Ramos (cell line): ENCODE measurements at regions not wholly inside any gene's neighbourhood (a gene's known extent, or its start where the extent isn't known, plus 50 kb on each side); places are given as distances from the start of the nearest gene placed in this dataset.

Experiments
- in situ Hi-C: fragments of 300-500 bp; cut with MboI; formaldehyde crosslinking; loops from one replicate; pipeline ENCODE4 v1.14.3; 2022; ENCODE audit warnings: low sequenced_read_pairs; ENCODE audit not compliant: unreplicated experiment

- in situ Hi-C loops: no loop called here
Measured at GRCh38 chr6:110558575-110558974, 82.2 kb upstream of the SLC22A16 start.

GRCh38 chr6:110557199-110557598 lies 80.8 kb upstream of the SLC22A16 start:
- in situ Hi-C loops: no loop called here

GRCh38 chr6:110556317-110557110 lies 80.1 kb upstream of the SLC22A16 start:
- in situ Hi-C loops: no loop called here

- in situ Hi-C loops: no loop called here
Measured at GRCh38 chr6:110554966-110555460, 78.6 kb upstream of the SLC22A16 start.

DNA sequence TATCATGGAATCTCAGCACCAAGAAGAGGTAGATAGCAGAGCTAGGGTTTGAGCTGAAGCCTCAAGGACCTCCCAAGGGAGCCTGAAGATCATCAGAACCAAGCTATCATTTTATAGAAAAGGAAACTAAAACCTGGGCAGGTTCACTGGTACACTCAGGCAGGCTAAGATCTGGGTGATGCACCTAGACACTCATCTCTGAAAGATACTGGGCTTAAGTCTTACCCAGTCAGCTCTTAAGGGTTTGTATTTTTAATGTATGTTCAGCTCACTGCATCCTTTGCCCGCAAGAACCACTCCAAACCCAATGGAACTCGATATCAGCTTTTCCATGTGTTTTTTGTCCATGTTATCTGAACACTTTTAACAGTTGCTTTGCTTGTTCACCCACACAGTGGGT lies 78.0 kb upstream of the SLC22A16 start:
- in situ Hi-C loops: no loop called here

DNA sequence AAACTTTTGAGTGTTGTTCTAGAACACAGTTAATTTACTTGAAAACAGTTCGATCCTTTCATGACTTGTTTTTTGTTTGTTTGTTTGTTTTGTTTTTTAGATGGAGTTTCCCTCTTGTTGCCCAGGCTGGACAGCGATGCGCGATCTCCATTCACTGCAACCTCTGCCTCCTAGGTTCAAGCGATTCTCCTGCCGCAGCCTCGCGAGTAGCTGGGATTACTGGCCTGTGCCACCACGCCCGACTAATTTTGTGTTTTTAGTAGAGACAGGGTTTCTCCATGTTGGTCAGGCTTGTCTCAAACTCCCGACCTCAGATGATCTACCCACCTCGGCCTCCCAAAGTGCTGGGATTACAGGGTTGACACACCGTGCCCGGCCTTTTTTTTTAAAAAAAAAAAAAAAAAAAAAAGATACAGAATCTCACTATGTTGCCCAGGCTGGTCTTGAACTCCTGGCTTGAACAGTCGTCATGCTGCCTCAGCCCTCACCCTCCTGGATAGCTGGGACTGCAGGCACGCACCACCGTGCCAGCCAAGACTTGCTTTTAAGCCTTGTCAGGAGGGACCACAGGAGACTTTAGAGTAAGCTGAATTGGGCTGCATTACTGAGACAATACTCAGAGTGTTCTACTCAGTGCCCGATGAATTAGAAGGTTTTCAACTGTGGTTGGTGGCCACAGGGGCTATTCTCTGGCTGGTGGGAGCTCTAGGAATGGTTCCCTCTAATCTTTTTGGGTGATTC lies 76.7 kb upstream of the SLC22A16 start:
- in situ Hi-C loops: no loop called here

DNA sequence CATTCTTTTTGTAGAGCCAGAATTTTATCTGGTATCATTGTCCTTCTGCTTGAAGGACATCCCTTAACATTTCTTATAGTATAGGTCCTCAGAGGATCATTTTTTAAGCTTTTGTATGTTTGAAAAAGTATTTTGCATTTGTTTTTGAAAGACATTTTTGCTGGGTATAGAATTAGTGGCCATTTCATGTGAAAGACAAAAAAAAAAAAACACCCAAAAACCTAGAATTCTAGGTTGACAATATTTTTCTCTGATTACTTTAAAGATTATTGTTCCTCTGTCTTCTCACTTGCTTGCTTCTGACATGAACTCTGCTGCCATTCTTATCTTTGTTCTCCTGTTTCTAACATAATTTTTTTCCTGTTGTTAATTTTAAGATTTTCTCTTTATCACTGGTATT lies 75.7 kb upstream of the SLC22A16 start:
- in situ Hi-C loops: no loop called here

GRCh38 chr6:110551088-110551487 lies 74.7 kb upstream of the SLC22A16 start:
- in situ Hi-C loops: no loop called here

DNA sequence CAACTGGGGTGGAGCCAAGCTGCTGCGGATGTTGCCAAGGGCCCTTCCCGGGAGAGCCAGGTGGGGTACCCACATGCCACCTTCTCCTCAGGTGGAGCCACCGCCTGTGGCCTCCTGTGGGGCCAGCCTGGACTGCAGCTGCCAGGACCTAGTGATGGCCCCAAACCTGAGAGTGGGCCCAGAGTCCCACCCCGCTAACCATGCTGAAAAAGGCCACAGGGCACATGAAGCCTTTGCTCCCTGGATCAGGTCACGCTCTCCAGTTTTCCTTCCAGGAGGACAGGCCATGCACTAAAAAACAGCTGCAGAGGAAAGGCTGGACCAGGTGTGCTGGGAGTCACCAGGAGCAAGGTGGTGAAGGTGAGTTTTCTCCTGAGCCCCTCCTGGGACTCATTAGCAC lies 73.9 kb upstream of the SLC22A16 start:
- in situ Hi-C loops: no loop called here

- in situ Hi-C loops: loop anchor here (25.0 kb wide), 1 partner anchor 663 kb away; no protein-coding TSS in a partner anchor
Measured at GRCh38 chr6:110549277-110549676, 72.9 kb upstream of the SLC22A16 start.

DNA sequence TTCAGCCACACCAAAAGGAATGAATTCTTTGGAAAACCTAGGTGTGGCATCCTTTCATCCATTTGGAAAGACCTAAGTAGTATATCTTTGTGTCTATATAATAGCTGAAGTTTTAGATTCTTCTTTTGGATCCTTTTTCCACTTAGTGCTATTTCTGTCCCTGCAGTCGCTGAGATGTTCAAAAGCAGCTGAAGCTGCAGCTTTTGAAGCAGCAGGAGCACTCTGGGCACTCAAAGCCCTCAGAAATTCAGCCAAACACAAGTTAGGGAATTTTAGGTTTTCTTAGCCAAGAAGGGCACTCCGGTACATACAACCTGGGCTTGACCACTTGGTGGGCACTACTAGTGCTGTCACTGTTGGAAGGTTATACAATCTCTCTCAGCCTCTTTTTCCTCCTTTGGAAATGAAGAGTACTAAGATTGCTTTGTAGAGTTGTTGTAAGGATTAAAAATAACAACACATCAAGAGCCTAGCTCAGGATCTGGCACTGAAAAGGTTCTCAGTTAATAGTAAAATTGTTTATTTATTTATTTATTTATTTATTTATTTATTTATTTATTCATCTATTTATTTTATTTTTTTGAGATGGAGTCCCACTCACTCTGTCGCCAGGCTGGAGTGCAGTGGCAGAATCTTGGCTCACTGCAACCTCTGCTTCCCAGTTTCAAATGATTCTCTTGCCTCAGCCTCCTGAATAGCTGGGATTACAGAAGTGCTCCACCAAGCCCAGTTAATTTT lies 71.9 kb upstream of the SLC22A16 start:
- in situ Hi-C loops: loop anchor here (25.0 kb wide), 1 partner anchor 664 kb away; no protein-coding TSS in a partner anchor

DNA sequence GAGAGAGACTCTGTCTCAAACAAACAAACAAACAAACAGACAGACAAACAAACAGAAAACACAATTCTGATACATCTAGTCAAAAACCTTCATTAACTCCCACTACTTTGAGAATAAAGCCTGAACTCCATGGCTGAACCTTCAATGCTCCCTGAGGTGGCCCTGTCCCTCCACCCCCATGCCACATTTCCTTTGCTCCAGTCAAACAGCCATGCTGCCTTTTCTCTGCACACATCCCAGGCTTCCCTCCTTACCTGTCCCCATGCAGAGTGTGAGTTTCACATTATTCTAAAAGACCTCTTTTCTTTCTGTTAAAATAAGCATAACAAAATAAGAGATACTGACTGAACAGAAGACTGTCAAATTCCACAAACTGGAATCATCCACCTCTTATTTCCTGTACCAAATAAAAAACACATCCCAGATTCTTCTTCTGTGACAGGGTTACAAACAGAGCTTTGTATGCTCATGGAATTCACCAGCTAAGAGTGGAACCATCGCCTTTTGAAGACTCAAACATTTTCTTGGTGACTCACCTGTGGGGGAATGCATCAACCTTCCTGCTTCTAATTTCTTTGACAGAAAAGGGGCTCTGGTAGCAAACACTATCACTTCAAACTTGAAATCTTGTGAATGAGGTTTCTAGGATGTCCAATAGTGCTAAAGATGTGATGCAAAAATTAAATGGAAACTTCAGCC lies 71.0 kb upstream of the SLC22A16 start:
- in situ Hi-C loops: loop anchor here (25.0 kb wide), 1 partner anchor 665 kb away; no protein-coding TSS in a partner anchor

DNA sequence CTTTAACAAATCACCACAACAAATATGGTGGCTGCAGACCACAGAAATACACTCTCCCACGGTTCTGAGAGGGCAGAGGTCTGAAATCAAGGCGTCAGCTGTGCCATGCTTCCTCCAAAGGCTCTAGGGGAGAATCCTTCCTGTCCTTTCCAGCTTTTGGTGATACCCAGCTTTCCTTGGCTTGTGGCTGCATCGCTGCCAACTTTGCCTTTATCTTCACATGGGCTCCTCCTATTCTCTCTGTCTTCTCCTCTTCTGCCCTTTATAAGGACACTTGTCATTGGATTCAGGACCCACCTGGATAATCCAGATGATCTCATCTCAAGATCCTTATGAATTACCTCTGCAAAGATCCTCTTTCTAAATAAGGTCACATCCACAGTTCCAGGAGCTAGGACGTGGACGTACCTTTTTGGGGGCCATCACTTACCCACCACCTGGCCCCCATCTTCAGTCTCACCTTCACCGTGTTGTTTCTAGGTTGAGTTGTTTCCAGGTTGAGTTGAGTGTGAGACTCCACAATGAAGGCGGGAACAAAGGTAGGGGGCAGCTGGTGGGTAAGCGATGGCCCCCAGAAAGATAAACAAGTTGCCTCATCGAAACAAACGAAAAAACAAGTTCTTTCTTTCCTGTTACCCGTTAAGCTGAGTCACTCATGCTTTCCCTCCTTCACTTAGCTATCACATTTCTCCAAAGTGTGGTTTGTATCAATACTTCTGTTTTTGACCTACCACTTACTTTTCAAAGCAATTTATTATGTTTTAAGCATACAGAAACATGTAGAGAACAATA lies 68.9 kb upstream of the SLC22A16 start:
- in situ Hi-C loops: loop anchor here (25.0 kb wide), 1 partner anchor 667 kb away; no protein-coding TSS in a partner anchor

DNA sequence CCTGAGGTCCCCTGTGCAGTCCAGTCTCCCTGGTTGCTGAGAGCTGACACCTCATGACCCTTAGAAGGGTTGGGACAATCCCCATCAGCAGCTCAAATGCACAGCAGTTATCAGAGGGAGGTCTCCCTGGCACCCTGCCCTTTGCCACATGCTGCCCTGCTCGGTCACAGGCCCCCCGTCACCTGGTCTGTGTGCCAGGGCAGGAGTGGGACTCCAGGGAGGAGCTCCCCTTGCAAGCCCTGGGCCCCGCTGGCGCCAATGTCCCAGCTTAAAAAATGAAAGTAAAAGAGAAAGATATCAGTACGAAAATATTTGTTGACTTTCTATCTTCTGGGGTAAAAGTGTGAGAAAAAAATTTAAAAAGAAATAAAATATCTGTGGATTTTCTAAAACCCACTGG lies 68.1 kb upstream of the SLC22A16 start:
- in situ Hi-C loops: loop anchor here (25.0 kb wide), 1 partner anchor 668 kb away; no protein-coding TSS in a partner anchor

DNA sequence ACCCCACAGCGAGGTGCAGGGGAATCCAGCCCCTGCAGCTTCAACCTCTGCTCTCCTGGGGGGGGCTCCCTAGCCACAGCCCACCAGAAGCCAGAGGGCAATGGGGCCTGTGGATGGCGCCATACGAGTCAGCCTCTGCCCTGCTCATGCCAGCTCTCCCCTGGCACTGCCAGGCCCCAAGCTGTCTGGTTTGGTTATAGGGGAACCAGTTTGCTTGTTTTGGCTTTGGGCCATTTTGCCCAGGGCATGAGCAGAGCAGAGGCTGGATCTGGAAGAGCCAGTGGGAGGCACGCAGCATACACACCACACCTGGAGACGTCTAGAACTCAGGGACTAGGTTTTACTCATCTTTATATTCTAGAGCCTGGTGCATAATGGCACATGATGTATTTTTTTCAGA lies 66.7 kb upstream of the SLC22A16 start:
- in situ Hi-C loops: loop anchor here (25.0 kb wide), 1 partner anchor 669 kb away; no protein-coding TSS in a partner anchor

DNA sequence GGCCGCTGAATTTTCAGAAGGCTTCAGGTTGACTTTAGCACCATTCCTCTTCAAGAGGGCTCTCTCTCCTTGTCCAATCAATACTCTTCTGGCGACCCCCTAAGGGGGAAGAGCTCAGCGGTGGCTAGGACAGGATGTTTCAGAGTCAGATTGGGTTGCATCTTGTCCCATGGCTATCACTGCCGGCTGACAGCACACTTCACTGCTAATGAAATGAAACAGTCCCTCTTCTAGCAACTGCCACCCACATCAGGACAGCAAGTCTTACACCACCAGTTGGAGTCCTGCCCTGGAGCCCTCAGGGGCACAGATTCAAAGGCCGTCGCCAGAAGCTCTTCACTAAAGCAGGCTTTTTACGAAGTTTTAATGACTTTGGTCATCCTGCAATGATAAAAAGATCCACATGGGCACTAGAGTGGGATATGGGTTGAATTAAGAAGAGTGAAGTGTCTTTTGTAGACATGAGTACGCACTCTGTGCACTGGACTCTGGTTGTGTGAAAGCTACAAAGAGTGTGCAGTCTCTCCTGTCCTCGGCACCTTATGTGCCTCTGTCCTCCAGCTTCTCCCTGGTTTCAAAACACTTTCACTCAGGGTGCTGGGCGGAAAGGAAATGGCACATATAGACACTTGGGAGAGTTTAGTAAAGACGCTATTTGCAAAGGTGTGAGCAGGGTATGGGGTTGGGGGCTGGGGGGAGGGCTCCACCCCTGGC lies 66.1 kb upstream of the SLC22A16 start:
- in situ Hi-C loops: loop anchor here (25.0 kb wide), 1 partner anchor 670 kb away; no protein-coding TSS in a partner anchor

DNA sequence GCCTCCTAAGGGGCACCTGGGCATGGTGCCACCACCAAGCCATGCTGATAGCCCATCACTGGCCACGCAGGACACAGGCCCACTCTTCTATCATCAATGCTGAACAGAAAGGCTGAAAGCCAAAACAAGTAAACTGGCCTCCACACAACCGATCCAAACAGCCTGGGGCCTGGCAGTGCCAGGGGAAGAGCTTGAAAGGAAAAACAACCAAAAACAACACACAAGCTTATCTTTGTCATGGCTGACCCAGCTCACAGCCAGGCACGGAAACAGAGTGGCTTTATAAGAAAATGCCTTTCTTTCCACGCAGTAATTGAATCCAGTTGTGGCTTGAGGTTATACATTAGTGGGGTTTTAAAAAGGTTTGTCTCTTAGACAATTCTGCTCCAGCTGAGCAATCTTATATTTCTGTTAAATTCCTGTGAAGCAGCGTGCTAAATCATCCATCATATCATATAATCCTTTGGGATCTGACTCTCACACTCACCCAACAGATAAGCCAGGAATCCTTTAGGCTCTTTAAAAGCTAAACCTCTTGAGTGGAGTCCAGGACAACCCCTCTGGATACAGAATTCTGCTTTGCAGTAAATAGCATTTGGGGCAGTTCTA lies 65.4 kb upstream of the SLC22A16 start:
- in situ Hi-C loops: loop anchor here (25.0 kb wide), 1 partner anchor 670 kb away; no protein-coding TSS in a partner anchor
